Islet precursor cell (in vitro differentiated cells): ENCODE measurements at regions not wholly inside any gene's neighbourhood (a gene's known extent, or its start where the extent isn't known, plus 50 kb on each side); places are given as distances from the start of the nearest gene placed in this dataset.
"Not testable (repeated sequence)": the region's sequence is repeated elsewhere in the genome, so short reads cannot be mapped to it uniquely, and the experiment has no call there.

Experiments
- DNase-seq: peaks from one replicate; pipeline ENCODE4 v3.0.0-alpha.2; 2018

- DNase-seq, result no peak
Measured at GRCh38 chr9:33740075-33740474, 55.3 kb upstream of the PRSS3 start.

GRCh38 chr9:33740958-33741357, 54.4 kb upstream of the PRSS3 start:
- DNase-seq, result not testable (repeated sequence)

- DNase-seq, result no peak
Measured at GRCh38 chr9:33742051-33742450, 53.3 kb upstream of the PRSS3 start.

GRCh38 chr9:33742519-33742918, 52.8 kb upstream of the PRSS3 start:
- DNase-seq, result no peak
